ENCODE measurements at regions not wholly inside any gene's neighbourhood (a gene's known extent, or its start where the extent isn't known, plus 50 kb on each side); places are given as distances from the start of the nearest gene placed in this dataset.
A peak's percentile ranks its signal among the peaks of the same experiment; 100 is the strongest.

- WGBS (ENCODE audit: low lambda C conversion rate) = 56% methylated on average over 1 of the region's 1 CpG
- no peaks in the 10 kb centered on the region for H3K36me3 ChIP-seq (replicated peaks in 1 of 2; ENCODE audit: control insufficient read depth in 1 of 2, insufficient read depth in 2 of 2, low read length in 1 of 2)
- POLR2A ChIA-PET = no interaction called here
Measured at GRCh38 chr9:72444435-72444834, 77.0 kb upstream of the TMC1 start.

GRCh38 chr9:72443855-72444254 is 77.6 kb upstream of the TMC1 start:
- no peak overlapping the region for H3K4me2 ChIP-seq
- 41% methylated on average over 4 of the region's 4 CpGs for WGBS (ENCODE audit: low lambda C conversion rate)
- H3K9me2 ChIP-seq = no peaks in the 10 kb centered on the region
- CTCF ChIA-PET = interaction anchor here (0.6 to 1.0 kb wide), 2 partner anchors 97 to 151 kb away, joined by 3 read pairs; no protein-coding TSS in a partner anchor
- no peak overlapping the region for H2AFZ ChIP-seq (ENCODE audit: low read depth)
- H3K9ac ChIP-seq = no peak overlapping the region
- H3K27ac ChIP-seq (ENCODE audit: low read depth in 2 of 2, low read length in 1 of 2) = peak overlapping the region; percentile 13 to 77; a peak in 3 of 4 replicates
- H3K79me2 ChIP-seq (ENCODE audit: insufficient read depth) = no peaks in the 10 kb centered on the region
- DNase-seq = no peak
- H4K20me1 ChIP-seq (ENCODE audit: insufficient read depth) = no peaks in the 10 kb centered on the region
- no peaks in the 10 kb centered on the region for H3K9me3 ChIP-seq
- H3K4me1 ChIP-seq (ENCODE audit: control insufficient read depth in 1 of 2, insufficient read depth in 2 of 2, low read depth in 1 of 2, low read length in 1 of 2) = peaks cover 0 to 8% of the 10 kb centered on the region in 2 experiments; a peak in 2 of 4 replicates
- H3K4me3 ChIP-seq (ENCODE audit: low read depth in 2 of 2, low read length in 1 of 2) = no peak overlapping the region
- no peaks in the 10 kb centered on the region for H3K36me3 ChIP-seq (replicated peaks in 1 of 2; ENCODE audit: control insufficient read depth in 1 of 2, insufficient read depth in 2 of 2, low read length in 1 of 2)
- TF ChIP-seq SIN3A (IDR thresholded peaks at IDR 0.05; ENCODE audit: borderline replicate concordance, low read depth, low read length) (no peak), PBX3 (IDR thresholded peaks at IDR 0.05) (peak; percentile 57), CTCF (IDR thresholded peaks at IDR 0.05) (peak; percentile 25), REST (IDR thresholded peaks at IDR 0.05; ENCODE audit: low read depth, low read length) (no peak), USF2 (IDR thresholded peaks at IDR 0.05; ENCODE audit: borderline replicate concordance, low read depth, low read length) (no peak), MEF2A (IDR thresholded peaks at IDR 0.05; ENCODE audit: borderline replicate concordance, low read depth) (no peak), TAF1 (IDR thresholded peaks at IDR 0.05; ENCODE audit: borderline replicate concordance, low read depth, low read length) (no peak), CHD2 (IDR thresholded peaks at IDR 0.05; ENCODE audit: low read length, partially characterized antibody) (no peak)
- H3F3A ChIP-seq (replicated peaks; ENCODE audit: insufficient read depth) = peaks cover 37% of the 10 kb centered on the region
- POLR2A ChIA-PET = no interaction called here
- no peaks in the 10 kb centered on the region for H3K27me3 ChIP-seq (ENCODE audit: insufficient read depth)

More at GRCh38 chr9:72444435-72444834, 77.0 kb upstream of the TMC1 start:
- H2AFZ ChIP-seq (ENCODE audit: low read depth) = no peak overlapping the region
- CTCF ChIA-PET = interaction anchor here (0.6 kb wide), 1 partner anchor 97 kb away, joined by 3 read pairs; no protein-coding TSS in a partner anchor
- H3K79me2 ChIP-seq (ENCODE audit: insufficient read depth) = no peaks in the 10 kb centered on the region
- H3K4me3 ChIP-seq (ENCODE audit: low read depth in 2 of 2, low read length in 1 of 2) = no peak overlapping the region
- no peak overlapping the region for H3K9ac ChIP-seq
- peak overlapping the region in 1 of 2 experiments; percentile 77; a peak in 2 of 4 replicates for H3K27ac ChIP-seq (ENCODE audit: low read depth in 2 of 2, low read length in 1 of 2)
- no peaks in the 10 kb centered on the region for H4K20me1 ChIP-seq (ENCODE audit: insufficient read depth)
- H3K9me2 ChIP-seq = no peaks in the 10 kb centered on the region
- H3K27me3 ChIP-seq (ENCODE audit: insufficient read depth) = no peaks in the 10 kb centered on the region
- peaks cover 37% of the 10 kb centered on the region for H3F3A ChIP-seq (replicated peaks; ENCODE audit: insufficient read depth)
- TF ChIP-seq JUND (IDR thresholded peaks at IDR 0.05) = no peak
- TF ChIP-seq FOXJ3 (CRISPR knock-in tag; IDR thresholded peaks at IDR 0.05) = no peak
- no peak for TF ChIP-seq FOXM1 (IDR thresholded peaks at IDR 0.05; ENCODE audit: low read depth)
- TF ChIP-seq IRF3 (IDR thresholded peaks at IDR 0.05; ENCODE audit: low read depth, low read length) = no peak
- no peak for TF ChIP-seq NRF1 (IDR thresholded peaks at IDR 0.05; ENCODE audit: low read depth, low read length)
- no peak for TF ChIP-seq RCOR1 (IDR thresholded peaks at IDR 0.05; ENCODE audit: low read length)
- TF ChIP-seq RAD21 (IDR thresholded peaks at IDR 0.05; ENCODE audit: low read length) = no peak
- TF ChIP-seq FOSL2 (IDR thresholded peaks at IDR 0.05; ENCODE audit: borderline replicate concordance, low read depth) = no peak
- TF ChIP-seq CHD2 (IDR thresholded peaks at IDR 0.05; ENCODE audit: low read length, partially characterized antibody) = no peak
- no peak for TF ChIP-seq ELF1 (IDR thresholded peaks at IDR 0.05)
- TF ChIP-seq MAX (IDR thresholded peaks at IDR 0.05; ENCODE audit: low read depth) = no peak
- no peaks in the 10 kb centered on the region for H3K9me3 ChIP-seq
- H3K4me1 ChIP-seq (ENCODE audit: control insufficient read depth in 1 of 2, insufficient read depth in 2 of 2, low read depth in 1 of 2, low read length in 1 of 2) = peaks cover 0 to 8% of the 10 kb centered on the region in 2 experiments; a peak in 2 of 4 replicates
- H3K4me2 ChIP-seq = no peak overlapping the region
- no peak for DNase-seq
